A673 (cell line): ENCODE measurements at regions not wholly inside any gene's neighbourhood (a gene's known extent, or its start where the extent isn't known, plus 50 kb on each side); places are given as distances from the start of the nearest gene placed in this dataset.

Experiments used
- BruUV-seq: library from RNA; stranded (reverse); fragments of 400-500 nt; replicated peaks from 2 replicates; lab custom pipeline; 2021; lab: Mats Ljungman, UMichigan
- CTCF ChIA-PET: fragments of 300-600 bp; sonication (Branson Sonifier 250); formaldehyde crosslinking; loops from one replicate; lab custom pipeline; 2022; ENCODE audit warnings: antibody characterized with exemption; lab: Charles Lee
- POLR2A ChIA-PET: fragments of 300-600 bp; sonication (Branson Sonifier 250); formaldehyde crosslinking; loops from one replicate; lab custom pipeline; 2022; ENCODE audit warnings: antibody characterized with exemption; ENCODE audit not compliant: low non-redundant PET; lab: Charles Lee
- DNase-seq: peaks from one replicate; pipeline ENCODE4 v3.0.0-alpha.2; 2015; ENCODE audit warnings: low spot score
- H3K27ac ChIP-seq: fragments of 200-600 bp; sonication (generic); 2 replicates; pipeline ENCODE4 v1.5.1; 2016; ENCODE audit warnings: mixed run types, low read depth, mild to moderate bottlenecking, mixed read lengths, antibody characterized with exemption, low read length; ENCODE audit not compliant: poor library complexity, severe bottlenecking
- H3K27me3 ChIP-seq: fragments of 200-600 bp; sonication (generic); replicated peaks from 2 replicates; pipeline ENCODE4 v1.6.1; 2017; ENCODE audit warnings: mixed run types, low read depth, mild to moderate bottlenecking, mixed read lengths, antibody characterized with exemption, low read length; ENCODE audit not compliant: insufficient read depth, poor library complexity
- H3K36me3 ChIP-seq: fragments of 200-600 bp; sonication (generic); 2 replicates; pipeline ENCODE4 v1.6.1; 2016; ENCODE audit warnings: mixed run types, mild to moderate bottlenecking, mixed read lengths, antibody characterized with exemption, low read length; ENCODE audit not compliant: insufficient read depth, poor library complexity, severe bottlenecking
- H3K4me1 ChIP-seq: fragments of 200-600 bp; sonication (generic); 2 replicates; pipeline ENCODE4 v1.6.1; 2017; ENCODE audit warnings: mixed run types, mild to moderate bottlenecking, mixed read lengths, antibody characterized with exemption, low read length; ENCODE audit not compliant: insufficient read depth, poor library complexity, severe bottlenecking
- H3K4me3 ChIP-seq: fragments of 200-600 bp; sonication (generic); 2 replicates; pipeline ENCODE4 v1.5.1; 2016; ENCODE audit warnings: low read depth, mixed run types, mild to moderate bottlenecking, mixed read lengths, low read length; ENCODE audit not compliant: poor library complexity, severe bottlenecking
- H3K9me3 ChIP-seq: fragments of 200-600 bp; sonication (generic); 2 replicates; pipeline ENCODE4 v1.6.1; 2016; ENCODE audit warnings: mixed run types, low read depth, mild to moderate bottlenecking, mixed read lengths, antibody characterized with exemption, low read length; ENCODE audit not compliant: poor library complexity, severe bottlenecking
- EZH2 ChIP-seq: fragments of 200-600 bp; sonication (generic); IDR thresholded peaks from 2 replicates; pipeline ENCODE4 v1.6.1; 2017; ENCODE audit warnings: borderline replicate concordance, low read depth, mild to moderate bottlenecking, mixed read lengths, antibody characterized with exemption, low read length; ENCODE audit not compliant: poor library complexity, severe bottlenecking
- intact Hi-C: fragments of 100-400 bp; cut with micrococcal nuclease; formaldehyde crosslinking; loops from one replicate; pipeline ENCODE4 v1.10.0; 2022; ENCODE audit not compliant: unreplicated experiment
- TF ChIP-seq, protein P1 (sequence below): fragments of 300-800, 200-600 bp; sonication (generic); conservative IDR thresholded peaks from 2 replicates; pipeline ENCODE4 v1.5.1; 2017; ENCODE audit warnings: low read depth, mild to moderate bottlenecking, antibody characterized with exemption, low read length, moderate library complexity, mixed read lengths

- BruUV-seq: no TSS peak
- intact Hi-C loops: no loop called here
- no peaks in the 10 kb centered on the region for H3K4me1 ChIP-seq
- no peaks in the 10 kb centered on the region for H3K27me3 ChIP-seq
- TF ChIP-seq, protein P1, sequence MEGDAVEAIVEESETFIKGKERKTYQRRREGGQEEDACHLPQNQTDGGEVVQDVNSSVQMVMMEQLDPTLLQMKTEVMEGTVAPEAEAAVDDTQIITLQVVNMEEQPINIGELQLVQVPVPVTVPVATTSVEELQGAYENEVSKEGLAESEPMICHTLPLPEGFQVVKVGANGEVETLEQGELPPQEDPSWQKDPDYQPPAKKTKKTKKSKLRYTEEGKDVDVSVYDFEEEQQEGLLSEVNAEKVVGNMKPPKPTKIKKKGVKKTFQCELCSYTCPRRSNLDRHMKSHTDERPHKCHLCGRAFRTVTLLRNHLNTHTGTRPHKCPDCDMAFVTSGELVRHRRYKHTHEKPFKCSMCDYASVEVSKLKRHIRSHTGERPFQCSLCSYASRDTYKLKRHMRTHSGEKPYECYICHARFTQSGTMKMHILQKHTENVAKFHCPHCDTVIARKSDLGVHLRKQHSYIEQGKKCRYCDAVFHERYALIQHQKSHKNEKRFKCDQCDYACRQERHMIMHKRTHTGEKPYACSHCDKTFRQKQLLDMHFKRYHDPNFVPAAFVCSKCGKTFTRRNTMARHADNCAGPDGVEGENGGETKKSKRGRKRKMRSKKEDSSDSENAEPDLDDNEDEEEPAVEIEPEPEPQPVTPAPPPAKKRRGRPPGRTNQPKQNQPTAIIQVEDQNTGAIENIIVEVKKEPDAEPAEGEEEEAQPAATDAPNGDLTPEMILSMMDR: no peak
- no peak for TF ChIP-seq EZH2
- ChIA-PET CTCF (no interaction called here), POLR2A (no interaction called here)
- no peak overlapping the region for H3K27ac ChIP-seq
- no peak overlapping the region for H3K4me3 ChIP-seq
- no peaks in the 10 kb centered on the region for H3K9me3 ChIP-seq
- no peak for DNase-seq
- H3K36me3 ChIP-seq: no peaks in the 10 kb centered on the region
Measured at GRCh38 chr10:53069013-53069412, 296.4 kb upstream of the MBL2 start.

- no peaks in the 10 kb centered on the region for H3K4me1 ChIP-seq
- no peaks in the 10 kb centered on the region for H3K27me3 ChIP-seq
- ChIA-PET CTCF (no interaction called here), POLR2A (no interaction called here)
- no peak overlapping the region for H3K27ac ChIP-seq
- H3K4me3 ChIP-seq: no peak overlapping the region
- no peaks in the 10 kb centered on the region for H3K36me3 ChIP-seq
- intact Hi-C loops: no loop called here
- no peak for TF ChIP-seq EZH2
- TF ChIP-seq, protein P1: no peak
- BruUV-seq: no TSS peak
- H3K9me3 ChIP-seq: no peaks in the 10 kb centered on the region
- DNase-seq: no peak
Measured at GRCh38 chr10:53064614-53065013, 292.0 kb upstream of the MBL2 start.

DNA sequence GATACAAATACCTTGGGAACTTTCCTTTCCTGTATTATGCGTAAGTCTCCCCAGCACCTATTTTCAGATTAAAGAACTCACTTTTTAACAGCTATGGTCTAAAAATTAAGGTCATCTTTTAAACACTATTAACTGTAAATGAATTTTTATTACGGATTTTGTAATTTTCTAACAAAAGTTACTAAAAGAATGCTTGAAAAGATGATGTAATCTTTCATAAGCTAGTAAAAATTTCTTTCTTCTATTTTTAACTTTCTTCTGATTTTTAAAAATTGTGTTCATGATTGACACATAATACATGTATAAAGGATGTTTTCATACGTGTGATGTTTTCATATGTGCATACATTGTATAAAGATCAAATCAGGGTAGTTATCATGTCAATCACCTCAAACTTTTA is 291.2 kb upstream of the MBL2 start:
- no peak for DNase-seq
- Histone ChIP-seq H3K27me3 (no peaks in the 10 kb centered on the region), H3K4me3 (no peak overlapping the region), H3K36me3 (no peaks in the 10 kb centered on the region), H3K9me3 (peaks cover 5% of the 10 kb centered on the region), H3K4me1 (no peaks in the 10 kb centered on the region), H3K27ac (no peak overlapping the region)
- no peak for TF ChIP-seq EZH2
- TF ChIP-seq, protein P1: no peak
- POLR2A ChIA-PET: no interaction called here
- CTCF ChIA-PET: no interaction called here
- intact Hi-C loops: no loop called here
- BruUV-seq: no TSS peak
